Endodermal cell (in vitro differentiated cells): ENCODE measurements at regions not wholly inside any gene's neighbourhood (a gene's known extent, or its start where the extent isn't known, plus 50 kb on each side); places are given as distances from the start of the nearest gene placed in this dataset.
"Not testable (repeated sequence)": the region's sequence is repeated elsewhere in the genome, so short reads cannot be mapped to it uniquely, and the experiment has no call there.

Experiments
- DNase-seq: peaks from one replicate; pipeline ENCODE4 v3.0.0-alpha.2; 2017
- H3K27ac ChIP-seq: 2 replicates; pipeline ENCODE4 v1.5.1; 2013; ENCODE audit warnings: mild to moderate bottlenecking, low read depth, low read length, moderate library complexity
- H3K27me3 ChIP-seq: 2 replicates; pipeline ENCODE4 v1.6.1; 2013; ENCODE audit warnings: mild to moderate bottlenecking, low read length, moderate library complexity; ENCODE audit not compliant: insufficient read depth, control insufficient read depth, poor library complexity, severe bottlenecking
- H3K36me3 ChIP-seq: 2 replicates; pipeline ENCODE4 v1.7.0; 2013; ENCODE audit warnings: mild to moderate bottlenecking, low read length, moderate library complexity; ENCODE audit not compliant: control insufficient read depth, insufficient read depth
- H3K4me1 ChIP-seq: one replicate; pipeline ENCODE4 v1.7.0; 2013; ENCODE audit warnings: low read length; ENCODE audit not compliant: control insufficient read depth, insufficient read depth
- H3K4me3 ChIP-seq: 2 replicates; pipeline ENCODE4 v1.5.1; 2013; ENCODE audit warnings: mild to moderate bottlenecking, low read length, moderate library complexity
- H3K9ac ChIP-seq: 2 replicates; pipeline ENCODE4 v1.6.1; 2013; ENCODE audit warnings: mild to moderate bottlenecking, low read length, moderate library complexity; ENCODE audit not compliant: poor library complexity, severe bottlenecking; ENCODE audit errors: extremely low read depth
- H3K9me3 ChIP-seq: 2 replicates; pipeline ENCODE4 v1.6.1; 2013; ENCODE audit warnings: mild to moderate bottlenecking, low read length, moderate library complexity; ENCODE audit not compliant: control insufficient read depth
- H3K27ac Mint-ChIP-seq: 2 replicates; pipeline ENCODE4 v1.8.0; 2020; ENCODE audit warnings: mixed read lengths
- H3K27me3 Mint-ChIP-seq: 2 replicates; pipeline ENCODE4 v1.8.0; 2021; ENCODE audit warnings: mild to moderate bottlenecking, mixed read lengths; ENCODE audit not compliant: insufficient read depth
- H3K36me3 Mint-ChIP-seq: 2 replicates; pipeline ENCODE4 v1.8.0; 2020; ENCODE audit warnings: low read depth, mixed read lengths
- H3K4me1 Mint-ChIP-seq: 2 replicates; pipeline ENCODE4 v1.8.0; 2020; ENCODE audit warnings: mixed read lengths
- H3K4me3 Mint-ChIP-seq: 2 replicates; pipeline ENCODE4 v1.8.0; 2020; ENCODE audit warnings: mild to moderate bottlenecking, moderate library complexity, mixed read lengths
- H3K9me3 Mint-ChIP-seq: 2 replicates; pipeline ENCODE4 v1.8.0; 2020; ENCODE audit warnings: mild to moderate bottlenecking, mixed read lengths
- CTCF ChIP-seq: fragments of 200-600 bp; sonication (generic); conservative IDR thresholded peaks from 2 replicates; pipeline ENCODE4 v1.5.0; 2021; ENCODE audit warnings: antibody characterized with exemption, mild to moderate bottlenecking
- WGBS, 2 experiments: methylation state at CpG; one replicate each; pipeline versions ENCODE4 v1.1.5 to v1.1.7; 2013; ENCODE audit warnings: missing lambda C conversion rate in 2 of 2, mixed read lengths in 1 of 2; ENCODE audit not compliant: insufficient coverage in 1 of 2, insufficient read length in 1 of 2; 5-methylcytosine and 5-hydroxymethylcytosine counted together

- H3K4me1 Mint-ChIP-seq: no peaks in the 10 kb centered on the region
- Histone ChIP-seq H3K4me3 (no peak overlapping the region), H3K36me3 (no peaks in the 10 kb centered on the region), H3K27me3 (no peaks in the 10 kb centered on the region), H3K27ac (no peak overlapping the region), H3K9me3 (peaks cover 34% of the 10 kb centered on the region), H3K4me1 (no peaks in the 10 kb centered on the region), H3K9ac (no peak overlapping the region)
- no peak for DNase-seq
- 61% methylated on average over 2 of the region's 3 CpGs; no CpG with 5 or more reads in 1 of the 2 experiments for WGBS, 2 experiments
- H3K27me3 Mint-ChIP-seq: no peaks in the 10 kb centered on the region
- H3K4me3 Mint-ChIP-seq: no peak overlapping the region
- no peak overlapping the region for H3K27ac Mint-ChIP-seq
- peaks cover 87% of the 10 kb centered on the region for H3K9me3 Mint-ChIP-seq
- no peak for TF ChIP-seq CTCF
- H3K36me3 Mint-ChIP-seq: no peaks in the 10 kb centered on the region
Measured at GRCh38 chr18:14979875-14980274, 231.9 kb downstream of the ANKRD30B start.

DNA sequence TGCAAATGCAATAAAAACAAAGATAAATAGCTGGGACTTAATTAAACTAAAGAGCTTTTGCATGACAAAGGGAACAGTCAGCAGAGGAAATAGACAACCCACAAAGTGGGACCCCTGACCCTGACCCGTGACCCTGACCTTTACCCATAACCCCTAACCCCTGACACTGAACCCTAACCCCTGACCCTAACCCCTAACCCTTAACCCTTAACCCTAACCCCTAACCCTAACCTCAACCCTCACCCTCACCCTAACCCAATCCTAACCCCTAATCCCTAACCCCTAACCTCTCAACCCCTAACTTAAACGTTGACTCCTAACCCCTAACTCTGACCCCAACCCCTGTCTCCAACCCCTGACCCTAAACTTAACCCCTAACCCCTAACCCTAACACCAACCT, 236.6 kb downstream of the ANKRD30B start:
- not testable (repeated sequence) for H3K4me3 Mint-ChIP-seq, H3K27me3 ChIP-seq, DNase-seq, H3K4me1 ChIP-seq, H3K9ac ChIP-seq, H3K36me3 Mint-ChIP-seq, H3K36me3 ChIP-seq, H3K27ac ChIP-seq, H3K4me3 ChIP-seq, H3K27ac Mint-ChIP-seq, H3K27me3 Mint-ChIP-seq, H3K4me1 Mint-ChIP-seq
- 40% methylated on average over 1 of the region's 2 CpGs; no CpG with 5 or more reads in 1 of the 2 experiments for WGBS, 2 experiments
- H3K9me3 ChIP-seq: peaks cover 21% of the 10 kb centered on the region
- peaks cover 89% of the 10 kb centered on the region for H3K9me3 Mint-ChIP-seq

- not testable (repeated sequence) for H3K4me1 Mint-ChIP-seq, H3K27me3 ChIP-seq, H3K27ac Mint-ChIP-seq, H3K36me3 Mint-ChIP-seq, H3K27ac ChIP-seq, H3K4me1 ChIP-seq, H3K4me3 Mint-ChIP-seq, H3K4me3 ChIP-seq, H3K27me3 Mint-ChIP-seq, DNase-seq, H3K9ac ChIP-seq, H3K36me3 ChIP-seq
- 85 to 93% methylated on average over 16 to 20 of the region's 20 CpGs for WGBS, 2 experiments
- peaks cover 81% of the 10 kb centered on the region for H3K9me3 Mint-ChIP-seq
- H3K9me3 ChIP-seq: peaks cover 16% of the 10 kb centered on the region
Measured at GRCh38 chr18:14985291-14986013, 237.5 kb downstream of the ANKRD30B start.

DNA sequence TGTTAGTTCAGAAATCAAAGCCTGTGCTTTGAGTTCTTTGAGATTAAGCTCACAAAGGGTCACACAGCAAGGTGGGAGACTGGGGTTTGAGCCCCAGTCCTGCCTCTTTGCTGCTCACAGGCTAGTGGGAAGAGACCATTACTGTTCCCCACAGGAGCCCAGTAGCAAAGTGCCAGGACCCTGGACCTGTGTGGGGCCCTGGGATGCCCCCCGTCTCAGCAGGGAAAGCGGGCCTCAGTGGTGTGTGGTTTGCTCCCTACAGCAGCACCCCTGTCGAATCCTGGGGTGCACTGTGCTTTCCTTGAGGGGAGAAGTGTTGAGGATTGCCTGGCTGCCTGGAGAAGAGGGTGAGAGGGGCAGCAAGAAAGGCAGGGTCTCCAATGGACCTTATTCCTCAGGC, 239.4 kb downstream of the ANKRD30B start:
- H3K4me1 ChIP-seq, H3K9me3 ChIP-seq, H3K4me3 Mint-ChIP-seq, H3K9ac ChIP-seq, H3K27ac ChIP-seq, H3K36me3 ChIP-seq, H3K27me3 ChIP-seq, H3K4me1 Mint-ChIP-seq, H3K4me3 ChIP-seq, DNase-seq, H3K27ac Mint-ChIP-seq, H3K36me3 Mint-ChIP-seq, H3K27me3 Mint-ChIP-seq: not testable (repeated sequence)
- 61 to 62% methylated on average over 3 of the region's 3 CpGs for WGBS, 2 experiments
- peaks cover 77% of the 10 kb centered on the region for H3K9me3 Mint-ChIP-seq

- not testable (repeated sequence) for H3K27ac ChIP-seq, H3K36me3 ChIP-seq, H3K27ac Mint-ChIP-seq, H3K9ac ChIP-seq, H3K4me3 Mint-ChIP-seq, DNase-seq, H3K9me3 ChIP-seq, H3K36me3 Mint-ChIP-seq, H3K4me1 ChIP-seq, H3K4me3 ChIP-seq, H3K4me1 Mint-ChIP-seq, H3K27me3 Mint-ChIP-seq, H3K27me3 ChIP-seq
- 55% methylated on average over 7 of the region's 8 CpGs; no CpG with 5 or more reads in 1 of the 2 experiments for WGBS, 2 experiments
- H3K9me3 Mint-ChIP-seq: peaks cover 77% of the 10 kb centered on the region
Measured at GRCh38 chr18:14987960-14988710, 240.2 kb downstream of the ANKRD30B start.

DNA sequence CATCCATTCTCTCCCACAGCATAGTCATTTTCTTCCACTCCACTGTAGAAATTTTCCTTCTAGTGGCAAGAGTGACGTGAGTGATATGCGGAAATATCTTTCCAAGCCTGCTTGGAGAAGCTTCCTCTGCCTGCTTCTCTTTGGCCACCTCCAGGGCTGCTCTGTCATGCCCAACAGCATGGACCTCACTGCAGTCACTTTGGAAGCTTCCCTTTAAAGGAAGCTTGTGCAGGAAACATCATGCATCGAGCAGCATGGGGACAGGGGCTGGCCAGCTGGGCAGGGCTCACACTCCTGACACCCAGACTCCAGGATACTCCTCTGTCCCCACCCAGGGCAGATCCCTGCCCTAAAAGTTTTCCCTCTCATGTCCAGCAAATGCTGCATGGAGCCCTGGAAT, 241.6 kb downstream of the ANKRD30B start:
- H3K4me3 ChIP-seq, H3K36me3 Mint-ChIP-seq, DNase-seq, H3K27ac ChIP-seq, H3K27ac Mint-ChIP-seq, H3K9me3 ChIP-seq, H3K27me3 Mint-ChIP-seq, H3K4me1 Mint-ChIP-seq, H3K4me3 Mint-ChIP-seq, H3K4me1 ChIP-seq, H3K27me3 ChIP-seq, H3K36me3 ChIP-seq, H3K9ac ChIP-seq: not testable (repeated sequence)
- 77 to 82% methylated on average over 3 of the region's 3 CpGs for WGBS, 2 experiments
- peaks cover 76% of the 10 kb centered on the region for H3K9me3 Mint-ChIP-seq
